Transverse colon (tissue), 3 donors: ENCODE measurements at regions not wholly inside any gene's neighbourhood (a gene's known extent, or its start where the extent isn't known, plus 50 kb on each side); places are given as distances from the start of the nearest gene placed in this dataset.

ENCODE experiments used
- CTCF ChIP-seq, 5 experiments: fragments of 200-600 bp in 3 of 5; fragments of 450-650 bp in 2 of 5; sonication (generic) in 3 of 5; IDR thresholded peaks; 1 replicate in 2 of 5; 2 replicates in 3 of 5; pipeline ENCODE4 v1.5.1; 2016 to 2017; ENCODE audit warnings: antibody characterized with exemption in 5 of 5, inconsistent platforms in 3 of 5, mild to moderate bottlenecking in 2 of 5, moderate library complexity in 1 of 5
- POLR2A ChIP-seq: fragments of 450-650 bp; IDR thresholded peaks from one replicate; pipeline ENCODE4 v1.6.1; 2016; ENCODE audit warnings: antibody characterized with exemption, mild to moderate bottlenecking, moderate library complexity

- TF ChIP-seq CTCF (IDR thresholded peaks at IDR 0.05), result no peak
- no peak for TF ChIP-seq POLR2A
Measured at GRCh38 chrX:130552444-130553073, 150.8 kb downstream of the RBMX2 start.
